WERI-Rb-1 (cell line): ENCODE measurements at regions not wholly inside any gene's neighbourhood (a gene's known extent, or its start where the extent isn't known, plus 50 kb on each side); places are given as distances from the start of the nearest gene placed in this dataset.

Experiments
- DNase-seq: peaks from one replicate; pipeline ENCODE4 v3.0.0-alpha.2; 2020
- H3K27ac ChIP-seq: fragments of 250-450 bp; sonication (Bioruptor Pico); 2 replicates; pipeline ENCODE4 v1.5.1; 2020; ENCODE audit warnings: mild to moderate bottlenecking, moderate library complexity
- H3K27me3 ChIP-seq: fragments of 250-450 bp; sonication (Bioruptor Pico); 2 replicates; pipeline ENCODE4 v1.5.1; 2021; ENCODE audit warnings: mild to moderate bottlenecking, low read depth, moderate library complexity; ENCODE audit not compliant: insufficient read depth, severe bottlenecking
- H3K36me3 ChIP-seq: fragments of 250-450 bp; sonication (Bioruptor Pico); 2 replicates; pipeline ENCODE4 v1.5.1; 2020; ENCODE audit warnings: mild to moderate bottlenecking, moderate library complexity
- H3K4me3 ChIP-seq: 2 replicates; pipeline ENCODE4 v1.5.1; 2011; ENCODE audit warnings: low read depth, mild to moderate bottlenecking, control low read depth, low read length
- H3K9me3 ChIP-seq: fragments of 250-450 bp; sonication (Bioruptor Pico); 2 replicates; pipeline ENCODE4 v1.5.1; 2021; ENCODE audit warnings: mild to moderate bottlenecking, moderate library complexity; ENCODE audit not compliant: severe bottlenecking
- TF ChIP-seq, protein P1 (sequence below): IDR thresholded peaks from 2 replicates; pipeline ENCODE4 v1.5.1; 2011; ENCODE audit warnings: low read depth, mild to moderate bottlenecking, control low read depth, inconsistent platforms, low read length

DNA sequence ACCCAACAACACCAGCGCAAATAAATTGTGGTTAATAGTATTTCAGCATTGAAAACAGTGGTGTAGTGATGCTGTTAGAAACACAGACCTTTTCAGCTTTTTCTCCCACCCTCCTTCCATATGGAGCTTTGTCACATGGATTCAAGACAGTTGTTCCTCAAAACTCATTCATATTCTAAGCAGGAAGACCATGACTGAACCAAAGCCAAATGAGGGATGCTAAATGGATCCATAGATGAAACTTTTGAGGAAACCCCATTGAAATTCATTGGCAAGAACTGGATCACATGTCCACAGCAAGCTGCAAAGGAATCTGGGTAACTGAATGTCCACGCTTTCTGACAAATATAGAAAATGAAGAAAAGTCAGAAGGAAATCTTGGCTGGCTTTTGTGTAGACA is 615.1 kb upstream of the NETO1 start:
- Histone ChIP-seq H3K27me3 (no peaks in the 10 kb centered on the region), H3K36me3 (no peaks in the 10 kb centered on the region), H3K9me3 (no peaks in the 10 kb centered on the region), H3K4me3 (no peak overlapping the region), H3K27ac (no peak overlapping the region)
- TF ChIP-seq, protein P1, sequence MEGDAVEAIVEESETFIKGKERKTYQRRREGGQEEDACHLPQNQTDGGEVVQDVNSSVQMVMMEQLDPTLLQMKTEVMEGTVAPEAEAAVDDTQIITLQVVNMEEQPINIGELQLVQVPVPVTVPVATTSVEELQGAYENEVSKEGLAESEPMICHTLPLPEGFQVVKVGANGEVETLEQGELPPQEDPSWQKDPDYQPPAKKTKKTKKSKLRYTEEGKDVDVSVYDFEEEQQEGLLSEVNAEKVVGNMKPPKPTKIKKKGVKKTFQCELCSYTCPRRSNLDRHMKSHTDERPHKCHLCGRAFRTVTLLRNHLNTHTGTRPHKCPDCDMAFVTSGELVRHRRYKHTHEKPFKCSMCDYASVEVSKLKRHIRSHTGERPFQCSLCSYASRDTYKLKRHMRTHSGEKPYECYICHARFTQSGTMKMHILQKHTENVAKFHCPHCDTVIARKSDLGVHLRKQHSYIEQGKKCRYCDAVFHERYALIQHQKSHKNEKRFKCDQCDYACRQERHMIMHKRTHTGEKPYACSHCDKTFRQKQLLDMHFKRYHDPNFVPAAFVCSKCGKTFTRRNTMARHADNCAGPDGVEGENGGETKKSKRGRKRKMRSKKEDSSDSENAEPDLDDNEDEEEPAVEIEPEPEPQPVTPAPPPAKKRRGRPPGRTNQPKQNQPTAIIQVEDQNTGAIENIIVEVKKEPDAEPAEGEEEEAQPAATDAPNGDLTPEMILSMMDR, result no peak
- DNase-seq, result no peak

DNA sequence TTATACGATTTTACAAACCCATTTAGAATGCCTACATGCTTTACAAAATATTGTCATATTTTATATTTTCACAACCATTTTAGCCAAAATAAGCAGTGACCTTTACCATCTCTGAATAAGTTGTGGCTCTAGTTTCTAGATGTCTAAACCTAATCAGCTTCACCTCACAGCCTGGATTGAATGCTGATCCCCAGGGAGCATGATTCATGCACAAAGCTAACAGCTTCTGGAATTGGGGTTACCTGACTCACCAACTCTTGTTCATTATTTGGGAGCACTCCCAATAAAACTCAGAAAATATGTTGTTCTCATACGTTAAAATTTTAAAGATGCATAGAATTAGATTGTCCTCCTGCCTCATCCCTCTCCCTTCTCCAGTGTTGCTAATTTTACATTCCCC is 611.7 kb upstream of the NETO1 start:
- TF ChIP-seq, protein P1, result no peak
- Histone ChIP-seq H3K4me3 (no peak overlapping the region), H3K36me3 (no peaks in the 10 kb centered on the region), H3K27me3 (no peaks in the 10 kb centered on the region), H3K27ac (no peak overlapping the region), H3K9me3 (no peaks in the 10 kb centered on the region)
- DNase-seq, result no peak

DNA sequence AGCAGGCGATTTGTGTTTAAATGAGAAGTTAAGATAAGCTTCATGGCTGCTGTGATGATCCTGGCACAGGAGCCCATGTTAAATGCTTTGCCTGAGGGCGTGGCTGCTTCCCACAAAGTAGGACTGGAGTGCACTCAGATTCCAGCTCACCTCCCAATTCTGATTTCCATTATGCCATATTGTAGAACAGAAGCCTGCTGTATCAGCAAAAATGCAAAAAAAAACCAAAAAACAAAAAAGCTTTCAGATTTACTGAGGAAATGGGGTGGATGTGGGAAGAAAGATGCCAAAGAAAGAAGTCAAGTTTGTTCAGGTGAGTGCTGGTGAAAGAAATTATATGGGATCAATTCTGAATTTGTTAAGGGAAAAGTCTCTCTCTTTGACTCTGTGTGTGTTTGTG is 610.4 kb upstream of the NETO1 start:
- no peaks in the 10 kb centered on the region for H3K9me3 ChIP-seq
- H3K27ac ChIP-seq, result no peak overlapping the region
- no peak overlapping the region for H3K4me3 ChIP-seq
- no peaks in the 10 kb centered on the region for H3K27me3 ChIP-seq
- H3K36me3 ChIP-seq, result no peaks in the 10 kb centered on the region
- no peak for DNase-seq
- TF ChIP-seq, protein P1, result no peak

DNA sequence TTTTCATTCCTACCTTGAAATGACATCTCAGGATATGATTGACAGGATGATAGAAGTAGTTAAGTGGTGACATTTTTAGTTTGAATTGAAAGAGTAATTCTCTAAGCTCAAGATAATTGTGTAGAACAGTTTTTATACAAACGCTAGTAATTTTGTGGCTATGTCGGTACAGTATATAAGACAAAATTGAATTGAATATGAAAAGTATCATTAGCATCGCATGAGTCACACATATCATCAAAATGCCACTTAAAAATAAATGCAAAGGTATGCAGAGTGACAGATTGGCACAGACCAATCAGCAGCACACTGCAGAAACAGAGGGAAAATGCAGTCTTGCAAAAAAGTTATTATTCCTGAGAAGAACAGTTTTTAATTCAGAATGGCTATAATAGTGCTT is 608.2 kb upstream of the NETO1 start:
- Histone ChIP-seq H3K4me3 (no peak overlapping the region), H3K27me3 (no peaks in the 10 kb centered on the region), H3K36me3 (no peaks in the 10 kb centered on the region), H3K9me3 (no peaks in the 10 kb centered on the region), H3K27ac (no peak overlapping the region)
- TF ChIP-seq, protein P1, result no peak
- DNase-seq, result no peak

DNA sequence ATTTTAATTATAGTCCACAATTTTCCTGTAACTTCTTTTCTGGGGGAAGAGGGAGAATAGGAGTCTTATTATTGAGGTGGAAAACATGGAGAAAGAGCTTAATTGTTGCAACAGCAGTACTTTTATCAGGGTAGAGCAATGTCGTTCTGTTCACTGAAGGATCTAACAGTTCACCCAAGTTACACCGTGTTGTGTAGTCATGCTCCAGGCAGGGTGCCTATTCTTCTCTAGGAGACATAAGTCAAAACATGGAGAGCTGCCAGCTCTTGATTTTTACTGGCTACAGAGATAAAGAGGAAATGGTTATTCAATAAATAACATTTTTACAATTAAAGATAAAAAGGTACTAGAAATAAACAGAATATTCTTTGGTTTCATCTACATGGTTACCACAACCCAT is 594.3 kb upstream of the NETO1 start:
- no peaks in the 10 kb centered on the region for H3K9me3 ChIP-seq
- DNase-seq, result no peak
- H3K36me3 ChIP-seq, result no peaks in the 10 kb centered on the region
- no peak overlapping the region for H3K4me3 ChIP-seq
- no peaks in the 10 kb centered on the region for H3K27me3 ChIP-seq
- H3K27ac ChIP-seq, result no peak overlapping the region
- TF ChIP-seq, protein P1, result no peak

DNA sequence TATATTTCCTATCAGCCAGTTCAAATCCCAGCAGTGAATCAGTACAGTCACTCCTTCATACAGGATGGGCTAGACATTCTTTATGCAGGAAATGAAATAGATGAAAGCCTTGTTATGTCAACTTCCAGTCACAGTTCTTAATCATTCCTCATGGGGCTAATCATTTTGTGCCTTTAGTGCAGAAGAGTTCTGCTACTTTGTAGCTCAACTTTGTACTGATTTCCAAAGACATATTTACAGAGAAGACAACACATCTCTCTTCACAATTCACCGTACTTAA is 593.9 kb upstream of the NETO1 start:
- no peak overlapping the region for H3K4me3 ChIP-seq

More for the DNA sequence above, 593.9 kb upstream of the NETO1 start:
- H3K9me3 ChIP-seq, result no peaks in the 10 kb centered on the region
- TF ChIP-seq, protein P1, result no peak
- DNase-seq, result no peak
- no peaks in the 10 kb centered on the region for H3K27me3 ChIP-seq
- H3K36me3 ChIP-seq, result no peaks in the 10 kb centered on the region
- H3K27ac ChIP-seq, result no peak overlapping the region
